COLO829 (cell line): ENCODE measurements at regions not wholly inside any gene's neighbourhood (a gene's known extent, or its start where the extent isn't known, plus 50 kb on each side); places are given as distances from the start of the nearest gene placed in this dataset.

Experiments
- DNase-seq: peaks from one replicate; pipeline ENCODE4 v3.0.0; 2012; ENCODE audit warnings: low spot score

DNA sequence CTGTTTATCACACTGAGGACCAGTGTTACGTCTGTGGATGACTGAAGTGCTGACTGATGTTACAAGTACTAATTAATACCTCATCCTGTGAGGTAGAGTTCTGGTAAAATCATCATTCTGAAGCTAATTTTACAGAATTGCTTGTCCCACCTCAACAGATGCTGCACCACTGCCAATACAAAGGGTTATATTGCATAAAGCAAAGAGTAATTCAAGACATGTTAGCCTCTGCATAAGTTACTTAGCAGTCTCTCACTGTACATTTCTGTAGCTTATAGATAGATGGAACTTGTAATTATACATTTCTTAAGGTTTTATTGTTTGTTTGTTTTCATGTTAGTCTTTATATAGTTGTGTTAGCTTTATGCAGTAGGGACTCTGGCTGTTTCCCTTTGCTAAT lies 513.6 kb downstream of the ANXA1 start:
- DNase-seq = no peak

DNA sequence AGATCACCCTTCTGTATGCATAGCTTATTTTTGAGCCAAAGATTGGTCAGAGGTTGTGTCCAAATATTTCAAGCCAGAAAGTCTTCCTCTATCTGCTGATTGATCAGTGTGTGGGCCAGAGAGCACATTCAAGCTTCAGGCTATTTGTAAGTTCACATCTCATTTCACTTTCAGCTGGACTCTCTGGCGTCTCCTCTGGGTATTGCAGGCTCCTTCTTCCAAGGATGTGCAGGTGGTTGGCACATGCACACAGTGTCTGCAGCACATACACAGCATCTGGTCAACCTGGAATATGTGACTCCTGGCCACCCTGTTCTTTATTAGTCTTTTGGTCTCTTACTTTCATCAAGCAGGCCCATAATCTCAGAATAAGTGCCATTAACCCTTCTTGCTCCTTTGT lies 516.1 kb downstream of the ANXA1 start:
- no peak for DNase-seq

DNA sequence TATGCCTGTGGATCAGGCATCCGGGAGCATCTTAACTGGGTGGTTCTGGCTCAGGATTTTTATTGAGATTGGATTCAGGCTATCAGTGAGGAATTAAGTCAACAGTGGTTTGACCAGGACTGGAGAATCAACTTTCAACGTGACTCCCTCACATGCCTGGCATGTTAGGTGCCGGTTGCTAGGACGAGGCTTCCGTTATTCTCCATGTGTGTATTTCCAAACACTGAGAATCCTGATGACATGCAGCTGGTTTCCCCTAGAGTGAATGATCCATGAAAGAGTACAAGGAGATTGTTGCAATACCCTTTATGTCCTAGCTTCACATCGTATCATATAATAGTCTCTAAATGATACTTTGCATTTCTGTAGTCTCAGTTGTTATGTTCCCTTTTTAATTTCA lies 529.2 kb downstream of the ANXA1 start:
- no peak for DNase-seq

DNA sequence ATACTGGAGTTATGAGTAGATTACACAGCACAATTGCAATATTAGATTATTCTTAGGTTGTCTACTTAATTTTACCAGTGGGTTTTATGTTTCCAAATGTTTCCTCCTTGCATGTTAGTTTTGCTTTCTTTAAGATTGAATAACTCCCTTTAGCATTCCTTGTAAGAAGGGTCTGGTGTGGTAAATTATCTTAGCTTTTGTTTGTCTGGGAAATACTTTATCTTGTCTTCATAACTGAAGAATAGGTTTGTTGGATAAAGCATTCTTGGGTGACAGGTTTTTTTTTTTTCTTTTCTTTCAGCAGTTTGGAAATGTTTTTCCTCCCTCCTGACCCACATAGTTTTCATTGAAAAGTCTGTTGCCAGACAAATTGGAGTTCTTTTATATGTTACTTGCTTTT lies 531.1 kb downstream of the ANXA1 start:
- DNase-seq = no peak

DNA sequence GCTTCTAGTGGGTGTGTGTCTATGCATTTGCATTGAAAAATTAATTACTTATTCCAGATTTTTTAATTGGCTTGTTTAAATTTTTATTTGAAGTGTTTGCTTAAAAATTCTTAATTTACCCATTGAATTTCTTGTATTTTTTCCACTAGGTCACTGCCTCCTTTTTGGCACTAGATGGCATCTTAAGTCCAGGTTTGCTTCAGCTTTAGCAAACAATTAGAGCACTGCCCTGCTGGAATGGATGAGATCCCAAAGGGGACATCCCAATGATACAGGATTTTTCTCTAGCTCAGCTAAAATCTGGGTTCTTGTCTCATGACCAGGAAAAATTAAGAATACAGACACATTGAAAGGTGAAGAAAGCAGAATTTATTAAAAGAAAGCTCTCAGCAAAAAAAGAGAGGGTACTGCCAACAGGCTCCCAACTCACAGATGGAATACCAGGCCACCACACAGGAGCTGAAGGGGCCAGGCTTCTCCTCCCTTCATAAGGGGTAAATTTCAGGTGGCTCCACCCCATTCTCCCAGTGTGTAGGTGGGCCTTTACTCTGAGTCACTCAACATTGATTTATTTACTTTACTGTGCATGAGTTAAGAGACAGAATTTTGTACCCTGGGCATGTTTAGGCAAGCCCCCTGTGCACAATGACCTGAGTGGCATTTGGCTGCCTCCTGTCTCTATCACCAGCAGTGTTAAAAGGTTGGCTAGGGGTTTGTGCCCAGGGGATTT lies 532.4 kb downstream of the ANXA1 start:
- DNase-seq = peak; percentile 15

DNA sequence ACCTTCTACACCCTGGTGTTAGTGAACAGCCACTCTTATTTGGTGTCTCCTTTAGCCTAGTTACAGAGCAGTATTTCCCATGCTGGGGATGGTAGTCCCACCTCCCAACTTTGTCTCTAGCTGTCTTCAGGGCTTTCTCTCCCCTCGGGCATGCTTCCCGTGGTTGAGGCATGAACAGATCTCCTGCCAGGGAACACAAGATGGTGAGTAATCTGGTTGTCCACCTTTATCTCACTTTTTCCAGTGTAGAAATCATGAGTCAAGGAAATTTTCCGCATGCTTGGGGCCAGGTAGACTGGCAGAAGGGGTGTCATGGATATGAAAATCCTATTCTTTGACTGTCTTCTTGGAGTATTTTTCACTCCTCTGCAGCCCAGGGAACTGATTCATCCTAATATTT lies 532.9 kb downstream of the ANXA1 start:
- no peak for DNase-seq

DNA sequence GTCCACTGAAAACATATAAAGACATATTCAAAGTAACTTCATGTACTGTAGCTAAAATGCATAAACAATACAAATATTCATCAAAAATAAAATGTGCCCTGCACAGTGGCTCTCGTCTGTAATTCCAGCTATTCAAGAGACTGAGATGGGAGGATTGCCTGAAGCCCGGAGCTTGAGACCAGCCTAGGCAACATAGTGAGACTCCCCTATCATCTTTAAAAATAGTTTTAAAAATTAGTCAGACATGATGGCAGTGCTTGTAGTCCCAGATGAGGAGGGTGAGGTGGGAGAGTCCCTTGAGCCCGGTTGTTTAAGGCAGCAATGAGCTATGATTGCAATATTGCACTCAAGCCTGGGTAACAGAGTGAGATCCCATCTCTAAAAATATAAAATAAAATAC lies 534.1 kb downstream of the ANXA1 start:
- DNase-seq = no peak

DNA sequence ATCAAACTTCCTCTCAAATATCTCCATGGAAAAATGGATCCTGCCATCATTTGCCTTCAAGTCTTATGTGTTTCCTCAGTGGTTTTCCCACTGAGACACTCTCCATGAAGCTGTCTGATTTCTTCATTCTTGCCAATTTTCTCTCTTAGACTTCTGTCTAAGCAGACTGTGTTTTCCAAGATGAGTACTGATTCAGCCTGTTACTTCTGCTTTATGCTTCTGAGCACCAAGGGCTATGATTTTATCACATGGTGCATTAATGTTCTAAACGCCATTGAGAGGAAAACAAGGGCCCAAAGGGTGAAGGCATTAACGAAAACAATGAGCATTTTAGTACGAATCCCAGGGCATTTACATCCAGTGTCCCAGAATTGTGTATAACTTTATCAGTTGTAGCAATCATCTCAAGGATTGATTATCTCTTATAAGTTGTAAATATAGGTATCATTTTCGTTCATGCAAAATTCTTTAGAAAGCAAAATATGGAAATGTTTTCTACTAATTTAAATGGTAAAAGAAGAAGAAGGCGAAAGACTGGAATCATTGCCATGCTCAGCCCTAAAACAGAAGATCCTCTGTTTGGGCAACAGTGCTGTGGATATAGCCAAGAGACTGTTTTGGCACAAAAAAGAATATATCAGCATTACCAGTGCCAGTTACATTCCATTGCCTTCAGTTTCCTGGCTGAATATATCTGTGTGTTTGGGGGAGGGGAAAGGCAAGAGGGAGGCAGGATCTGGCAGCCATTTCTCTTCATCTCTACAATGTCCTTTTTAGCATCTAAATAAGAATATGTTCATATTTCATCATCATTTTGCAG lies 537.6 kb downstream of the ANXA1 start:
- peak; percentile 3 for DNase-seq

DNA sequence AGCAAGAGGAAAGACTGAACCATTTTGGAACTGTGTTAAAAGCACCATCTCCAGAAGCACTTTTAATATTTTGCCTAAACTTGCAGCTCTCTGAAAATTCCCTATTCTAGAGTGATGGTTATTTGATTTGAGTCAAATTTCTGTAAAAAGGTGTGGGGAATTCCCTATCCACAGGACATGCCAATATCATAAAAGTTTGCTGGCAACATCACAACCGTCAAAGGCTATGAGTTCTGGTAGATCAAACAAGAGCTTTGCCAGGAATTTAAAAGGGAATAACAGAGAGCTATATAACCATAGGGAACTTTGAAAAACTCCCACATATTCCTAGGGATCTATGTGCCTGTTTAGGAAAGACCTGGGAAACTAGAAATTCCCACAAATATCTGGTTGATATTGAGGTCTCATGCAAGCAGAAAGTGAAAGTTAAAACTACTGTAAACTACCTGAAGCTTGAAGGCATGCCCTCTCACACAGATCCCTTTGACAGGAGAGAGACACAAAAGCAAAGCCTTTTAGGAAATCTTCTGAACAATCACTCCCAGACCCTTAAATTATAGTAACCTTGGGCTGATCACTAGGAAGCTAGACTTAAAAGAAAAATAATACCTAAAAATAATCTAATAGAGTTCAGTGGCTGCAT lies 549.9 kb downstream of the ANXA1 start:
- no peak for DNase-seq

DNA sequence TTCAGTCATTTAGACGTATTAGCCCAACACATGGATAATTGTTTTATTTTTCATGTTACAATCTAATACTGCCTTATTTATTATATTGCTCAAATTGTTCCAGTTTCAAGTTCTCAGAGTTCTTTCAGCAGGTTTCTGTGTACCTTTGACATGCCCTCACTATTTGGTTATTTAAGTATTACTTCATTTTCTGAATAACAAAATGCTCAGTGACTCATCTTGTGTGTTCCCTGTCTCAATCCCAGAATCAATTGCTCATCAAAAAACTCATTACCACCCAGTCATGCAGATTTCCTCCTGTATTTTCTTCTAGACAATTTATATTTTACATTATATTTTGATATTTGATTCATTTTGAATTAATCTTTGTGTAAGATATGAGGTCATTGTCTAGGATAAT lies 562.6 kb downstream of the ANXA1 start:
- no peak for DNase-seq

DNA sequence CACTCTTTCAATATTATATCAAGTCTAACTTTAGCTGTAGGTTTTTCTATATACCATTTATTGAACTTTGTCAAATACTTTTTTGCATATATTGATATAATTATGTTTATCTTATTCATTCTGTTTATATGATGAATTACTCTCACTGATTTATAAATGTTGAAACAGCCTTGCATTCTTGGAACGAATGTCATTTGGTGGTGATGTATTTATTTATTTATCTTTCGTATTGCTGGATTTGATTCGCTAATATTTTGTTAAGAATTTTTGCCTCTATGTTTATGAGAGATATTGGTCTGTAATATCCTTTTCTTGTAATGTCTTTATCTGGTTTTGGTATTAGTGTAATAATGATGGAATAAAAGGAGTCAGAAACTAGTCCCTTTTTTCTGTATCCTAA lies 563.9 kb downstream of the ANXA1 start:
- no peak for DNase-seq

DNA sequence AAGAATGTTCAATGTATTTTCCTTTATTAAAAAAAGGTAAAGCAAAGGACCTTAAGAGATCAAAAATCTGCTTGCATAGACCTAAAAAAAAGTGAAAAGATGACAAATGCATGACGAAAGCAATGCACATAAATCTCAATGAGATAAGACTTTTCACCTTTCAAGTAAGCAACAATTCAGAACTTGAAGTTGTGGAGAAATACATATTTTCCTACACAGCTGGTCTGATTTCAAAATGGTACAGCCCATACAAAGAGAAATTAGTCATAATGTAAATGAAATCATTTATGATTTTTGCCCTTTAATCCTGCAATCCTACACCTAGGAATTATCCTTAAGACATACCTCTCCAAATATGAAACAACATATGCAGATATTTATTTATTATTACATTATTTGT lies 568.0 kb downstream of the ANXA1 start:
- no peak for DNase-seq

DNA sequence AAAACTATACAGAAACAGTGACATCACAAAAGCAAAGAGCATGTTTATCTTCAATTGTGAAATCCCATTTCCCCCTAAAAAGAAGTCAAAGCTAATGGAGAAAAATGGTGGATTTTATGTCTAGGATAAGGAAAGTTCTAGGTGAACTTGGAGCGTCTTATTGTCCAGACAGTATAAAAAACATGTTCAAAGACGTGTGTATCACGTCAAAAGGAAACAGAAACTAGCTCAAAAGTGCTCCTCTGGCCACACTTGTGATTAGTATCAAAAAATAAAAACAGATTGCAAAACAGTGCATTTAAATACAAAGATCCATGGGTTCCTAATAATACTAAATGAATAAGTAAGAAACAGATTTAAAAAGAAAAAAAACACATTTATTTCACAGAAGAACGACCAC lies 568.9 kb downstream of the ANXA1 start:
- DNase-seq = no peak

DNA sequence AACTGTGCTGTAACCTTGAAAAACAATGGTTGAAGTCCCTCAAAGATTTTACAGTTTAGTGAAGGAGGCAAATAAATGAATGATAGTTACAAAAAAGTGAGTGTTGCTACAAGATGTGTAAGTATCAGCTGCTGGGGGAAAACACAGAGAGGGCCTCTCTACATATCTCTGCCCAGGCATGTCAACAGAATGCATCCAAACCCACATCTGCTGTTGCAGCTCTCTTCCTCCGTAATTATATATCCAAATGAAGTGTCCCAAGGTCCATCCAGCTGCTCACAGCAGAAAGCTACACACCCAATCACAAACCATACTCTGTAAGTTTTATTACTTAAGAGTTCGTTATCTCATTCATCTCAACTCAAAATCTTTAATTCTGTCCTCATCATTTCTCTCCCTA lies 584.6 kb downstream of the ANXA1 start:
- no peak for DNase-seq

DNA sequence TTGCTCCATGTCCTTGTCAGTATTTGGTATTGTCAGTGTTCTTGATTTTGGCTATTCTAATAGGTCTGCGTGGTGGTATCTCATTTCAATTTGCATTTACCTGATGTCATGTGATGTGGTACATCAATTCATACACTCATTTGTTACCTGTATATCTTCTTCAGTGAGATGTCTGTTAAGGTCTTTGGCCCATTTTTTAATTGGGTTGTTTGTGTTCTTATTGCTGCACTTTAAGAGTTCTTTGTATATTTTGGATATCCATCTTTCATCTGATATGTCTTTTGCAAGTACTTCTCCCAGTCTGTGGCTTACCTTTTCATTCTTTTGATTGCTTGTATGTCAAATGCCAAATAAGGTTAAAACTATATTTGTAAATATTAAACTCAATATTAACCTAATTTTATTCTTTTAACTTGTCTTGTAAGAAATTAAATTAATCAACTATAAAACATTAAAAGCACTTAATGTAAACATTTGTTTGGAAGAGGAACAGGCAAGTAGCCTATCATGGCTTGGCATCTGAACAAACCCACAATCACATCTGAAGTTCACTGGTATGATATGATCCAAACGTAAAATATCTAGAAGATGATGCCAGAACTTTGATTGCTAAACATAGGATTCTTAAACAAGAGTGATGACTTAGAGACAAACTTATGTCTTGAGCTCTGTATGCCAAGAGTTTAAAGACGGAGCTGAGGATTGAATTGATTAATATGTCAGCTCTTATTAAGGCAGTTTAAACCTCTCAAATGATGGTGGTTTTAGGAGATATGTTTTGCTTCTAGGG lies 587.3 kb downstream of the ANXA1 start:
- no peak for DNase-seq

DNA sequence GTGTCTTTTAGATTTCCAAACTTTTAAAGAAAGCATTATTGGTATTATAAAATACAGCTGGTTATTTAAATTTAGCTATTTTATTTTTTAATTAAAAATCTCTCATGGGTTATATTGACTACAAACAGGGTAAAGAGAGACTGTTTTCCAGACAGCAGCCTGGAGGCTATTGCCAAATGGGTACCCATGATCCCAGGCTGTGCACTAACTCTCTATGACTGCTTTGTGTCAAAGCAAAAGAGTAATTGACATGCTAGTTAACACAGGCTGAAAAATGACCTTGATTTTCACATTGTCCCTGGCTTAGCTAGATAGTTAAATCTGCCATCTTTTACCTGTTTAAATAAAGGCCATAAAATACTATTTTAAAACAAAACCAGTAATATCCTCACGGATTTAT lies 589.7 kb downstream of the ANXA1 start:
- DNase-seq = no peak

DNA sequence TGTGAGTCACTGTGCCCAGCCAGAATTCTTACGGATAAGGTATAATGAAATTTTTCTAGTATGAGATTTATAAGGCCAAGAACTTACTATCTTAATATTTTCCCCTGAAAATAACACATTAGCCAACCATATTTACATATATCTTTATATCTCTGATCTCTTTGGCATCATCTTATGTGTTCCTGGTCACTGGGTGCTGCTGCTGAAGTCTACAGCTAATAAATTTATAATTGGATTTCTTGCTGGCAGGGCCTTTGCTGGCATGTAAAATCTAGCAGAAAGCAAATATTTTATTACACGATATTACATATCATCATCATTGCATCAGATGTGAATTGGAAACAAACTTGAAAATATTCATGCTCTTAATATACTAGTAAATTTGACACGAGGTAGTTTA lies 590.7 kb downstream of the ANXA1 start:
- no peak for DNase-seq

DNA sequence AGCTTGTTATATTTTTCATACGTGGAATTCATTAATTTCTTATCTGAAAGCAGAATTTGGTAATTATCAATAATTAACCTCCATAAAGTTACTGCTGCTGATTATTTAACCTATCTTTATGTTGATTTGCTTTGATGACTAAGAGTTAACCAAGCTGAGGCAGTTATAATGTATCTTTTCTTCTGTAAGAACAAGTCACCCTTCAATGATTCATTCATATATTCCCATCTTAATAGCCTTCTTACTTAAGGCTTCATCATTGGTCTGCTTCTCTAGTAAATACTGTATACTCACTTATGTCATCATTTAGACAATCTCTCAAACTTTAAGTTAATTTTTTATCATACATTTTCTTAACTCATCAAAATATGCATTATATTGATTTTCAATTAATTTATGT lies 592.2 kb downstream of the ANXA1 start:
- DNase-seq = peak; percentile 69

DNA sequence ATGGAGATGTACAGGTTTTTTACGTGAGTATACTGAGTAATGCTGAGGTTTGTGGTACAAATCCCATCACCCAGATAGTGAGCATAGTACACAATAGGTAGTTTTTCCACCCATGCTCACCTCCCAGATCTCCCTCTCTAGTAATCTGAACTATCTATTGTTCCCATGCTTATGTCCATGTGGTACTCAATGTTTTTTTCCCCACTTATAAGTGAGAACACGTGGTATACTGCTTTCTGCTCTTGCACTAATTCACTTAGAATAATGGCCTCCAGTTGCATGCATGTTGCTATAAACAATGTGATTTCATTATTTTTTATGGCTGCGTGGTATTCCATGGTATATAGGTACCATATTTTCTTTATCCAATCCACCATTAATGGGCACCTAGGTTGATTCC lies 593.9 kb downstream of the ANXA1 start:
- DNase-seq = no peak

DNA sequence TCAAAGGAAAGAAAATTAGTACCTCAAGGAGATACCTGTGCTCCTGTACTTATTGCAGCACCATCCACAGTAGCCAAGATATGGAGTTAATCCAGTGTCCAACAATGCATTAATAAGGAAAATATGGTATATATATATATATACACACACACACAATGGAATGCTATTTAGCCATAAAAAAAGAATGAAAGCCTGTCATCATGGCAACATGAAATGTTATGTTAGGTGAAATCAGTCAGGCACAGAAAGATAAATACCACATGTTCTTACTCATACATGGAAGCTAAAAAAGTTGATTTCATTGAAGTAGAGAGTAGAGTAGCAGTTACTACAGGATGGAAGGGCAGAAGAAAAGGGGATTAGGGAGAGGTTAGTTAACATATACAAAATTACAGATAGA lies 601.5 kb downstream of the ANXA1 start:
- no peak for DNase-seq

DNA sequence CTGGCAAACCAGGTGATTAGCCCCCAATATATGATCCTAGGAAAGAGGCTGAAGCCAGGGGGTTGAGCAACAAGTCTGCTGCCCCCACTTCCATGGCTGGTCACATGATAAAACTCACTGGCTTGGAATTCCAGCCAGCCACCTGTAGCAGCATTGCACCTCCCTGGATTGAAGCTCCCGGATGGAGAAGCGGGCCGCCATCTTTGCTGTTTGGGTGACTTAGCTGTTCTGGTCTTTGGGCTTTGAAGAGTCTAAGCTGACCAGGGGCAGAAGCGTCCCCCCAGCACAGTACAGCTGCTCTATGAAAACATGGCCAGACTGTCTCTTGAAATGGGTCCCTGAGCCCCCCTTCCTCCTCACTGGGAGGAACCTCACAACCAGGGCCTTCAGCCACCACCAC lies 610.2 kb downstream of the ANXA1 start:
- no peak for DNase-seq

DNA sequence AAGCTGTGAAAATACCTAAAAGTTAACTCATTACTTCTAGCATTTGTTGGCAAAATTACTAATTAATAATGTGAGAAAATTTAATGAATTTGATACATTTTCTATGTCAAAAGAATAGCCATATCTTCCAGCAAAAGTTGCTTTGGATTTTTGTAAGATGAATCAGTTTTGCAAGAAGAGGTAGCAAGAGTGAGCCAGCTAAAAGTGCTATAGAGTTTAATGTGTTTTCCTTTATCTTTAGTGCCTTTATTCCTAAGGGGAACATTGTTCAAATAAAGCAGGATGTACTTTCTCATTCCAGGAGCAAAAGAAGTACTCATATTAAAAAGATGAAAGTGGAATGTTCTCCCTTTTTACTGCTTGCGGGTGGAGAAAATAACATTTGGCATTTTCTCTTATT lies 622.2 kb downstream of the ANXA1 start:
- DNase-seq = no peak

DNA sequence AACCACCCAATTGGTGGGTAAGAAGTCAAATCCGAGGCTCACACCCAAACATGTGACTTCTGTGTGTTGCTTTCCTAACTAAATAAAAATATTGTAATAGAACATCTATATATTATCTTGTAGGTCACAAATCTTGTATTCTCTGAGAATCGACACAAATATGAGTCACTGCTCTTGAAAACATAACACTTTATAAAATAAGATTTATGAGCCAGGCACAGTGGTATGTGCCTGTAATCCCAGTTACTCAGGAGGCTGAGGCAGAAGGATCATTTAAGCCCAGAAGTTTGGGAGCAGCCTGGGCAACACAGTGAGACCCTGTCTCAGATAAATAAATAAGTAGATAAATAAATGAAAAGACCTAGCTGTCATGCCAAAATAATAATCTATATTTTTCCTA lies 624.1 kb downstream of the ANXA1 start:
- no peak for DNase-seq
